Fibroblast of skin of scalp (primary cell): ENCODE measurements at regions not wholly inside any gene's neighbourhood (a gene's known extent, or its start where the extent isn't known, plus 50 kb on each side); places are given as distances from the start of the nearest gene placed in this dataset.
"Not testable (repeated sequence)": the region's sequence is repeated elsewhere in the genome, so short reads cannot be mapped to it uniquely, and the experiment has no call there.

Experiments used
- DNase-seq: peaks from one replicate; pipeline ENCODE4 v3.0.0-alpha.2; 2013

- DNase-seq, result no peak
Measured at GRCh38 chr11:71331631-71332030, 79.3 kb upstream of the SHANK2 start.

- DNase-seq, result no peak
Measured at GRCh38 chr11:71330996-71331395, 78.6 kb upstream of the SHANK2 start.

GRCh38 chr11:71330349-71330748, 78.0 kb upstream of the SHANK2 start:
- DNase-seq, result no peak

- DNase-seq, result no peak
Measured at GRCh38 chr11:71329786-71330185, 77.4 kb upstream of the SHANK2 start.

GRCh38 chr11:71329165-71329510, 76.8 kb upstream of the SHANK2 start:
- DNase-seq, result no peak

GRCh38 chr11:71327156-71328085, 75.0 kb upstream of the SHANK2 start:
- no peak for DNase-seq

- no peak for DNase-seq
Measured at GRCh38 chr11:71326328-71326940, 74.1 kb upstream of the SHANK2 start.

GRCh38 chr11:71325418-71326327, 73.3 kb upstream of the SHANK2 start:
- DNase-seq, result no peak

GRCh38 chr11:71324788-71325417, 72.5 kb upstream of the SHANK2 start:
- no peak for DNase-seq

GRCh38 chr11:71323876-71324526, 71.6 kb upstream of the SHANK2 start:
- no peak for DNase-seq

GRCh38 chr11:71322861-71323582, 70.6 kb upstream of the SHANK2 start:
- DNase-seq, result no peak

- DNase-seq, result no peak
Measured at GRCh38 chr11:71322192-71322735, 69.9 kb upstream of the SHANK2 start.

GRCh38 chr11:71321433-71322191, 69.2 kb upstream of the SHANK2 start:
- DNase-seq, result no peak

- no peak for DNase-seq
Measured at GRCh38 chr11:71316701-71317100, 64.3 kb upstream of the SHANK2 start.

GRCh38 chr11:71312616-71313015, 60.2 kb upstream of the SHANK2 start:
- DNase-seq, result not testable (repeated sequence)

GRCh38 chr11:71311928-71312510, 59.6 kb upstream of the SHANK2 start:
- DNase-seq, result no peak

- DNase-seq, result no peak
Measured at GRCh38 chr11:71311176-71311925, 59.0 kb upstream of the SHANK2 start.

- no peak for DNase-seq
Measured at GRCh38 chr11:71310184-71310583, 57.8 kb upstream of the SHANK2 start.

GRCh38 chr11:71309611-71310010, 57.2 kb upstream of the SHANK2 start:
- DNase-seq, result no peak
